Activated CD8-positive, alpha-beta T cell treated with anti-CD3 and anti-CD28 coated beads, Interleukin-2, amount 10 ng/mL, durations not matched to agents 7 days and 5 days (primary cell): ENCODE measurements at regions not wholly inside any gene's neighbourhood (a gene's known extent, or its start where the extent isn't known, plus 50 kb on each side); places are given as distances from the start of the nearest gene placed in this dataset.
"Not testable (repeated sequence)": the region's sequence is repeated elsewhere in the genome, so short reads cannot be mapped to it uniquely, and the experiment has no call there.

Source experiments
- ATAC-seq: fragments of 150-1000 bp; cut with Tn5 transposase; one replicate; pipeline ENCODE4 v1.10.0; 2021; ENCODE audit warnings: moderate library complexity
- CTCF ChIA-PET: fragments of 350-600 bp; sonication (Branson Sonifier 250); formaldehyde crosslinking; loops from one replicate; lab custom pipeline; 2021; ENCODE audit warnings: antibody characterized with exemption; lab: Charles Lee
- POLR2A ChIA-PET: fragments of 350-600 bp; sonication (Branson Sonifier 250); formaldehyde crosslinking; loops from one replicate; lab custom pipeline; 2021; ENCODE audit warnings: antibody characterized with exemption; lab: Charles Lee
- DNase-seq: peaks from one replicate; pipeline ENCODE4 v3.0.0-alpha.2; 2020
- H3K27ac Mint-ChIP-seq: one replicate; pipeline ENCODE4 v1.8.0; 2021; ENCODE audit warnings: mild to moderate bottlenecking, mixed read lengths
- H3K27me3 Mint-ChIP-seq: one replicate; pipeline ENCODE4 v1.8.0; 2021; ENCODE audit warnings: low read depth, mixed read lengths
- H3K36me3 Mint-ChIP-seq: one replicate; pipeline ENCODE4 v1.8.0; 2021; ENCODE audit warnings: low read depth, mixed read lengths
- H3K4me1 Mint-ChIP-seq: one replicate; pipeline ENCODE4 v1.8.0; 2021; ENCODE audit warnings: low read depth, mixed read lengths
- H3K4me3 Mint-ChIP-seq: one replicate; pipeline ENCODE4 v1.8.0; 2021; ENCODE audit warnings: mild to moderate bottlenecking, mixed read lengths
- H3K9me3 Mint-ChIP-seq: one replicate; pipeline ENCODE4 v1.8.0; 2022; ENCODE audit warnings: mixed read lengths; ENCODE audit not compliant: insufficient read depth

GRCh38 chr14:58985786-58986185, 202.7 kb upstream of the DAAM1 start:
- CTCF ChIA-PET, result no interaction called here
- Mint-ChIP-seq H3K4me1 (no peaks in the 10 kb centered on the region), H3K36me3 (no peaks in the 10 kb centered on the region), H3K27ac (no peak overlapping the region), H3K4me3 (no peak overlapping the region), H3K9me3 (no peaks in the 10 kb centered on the region), H3K27me3 (peaks cover 2% of the 10 kb centered on the region)
- POLR2A ChIA-PET, result no interaction called here
- no peak for ATAC-seq
- no peak for DNase-seq

- H3K27ac Mint-ChIP-seq, result no peak overlapping the region
- no peaks in the 10 kb centered on the region for H3K4me1 Mint-ChIP-seq
- H3K36me3 Mint-ChIP-seq, result no peaks in the 10 kb centered on the region
- POLR2A ChIA-PET, result no interaction called here
- CTCF ChIA-PET, result no interaction called here
- no peaks in the 10 kb centered on the region for H3K9me3 Mint-ChIP-seq
- no peak for DNase-seq
- no peak for ATAC-seq
- peaks cover 2% of the 10 kb centered on the region for H3K27me3 Mint-ChIP-seq
- H3K4me3 Mint-ChIP-seq, result no peak overlapping the region
Observed at GRCh38 chr14:58987591-58987990, 200.9 kb upstream of the DAAM1 start.

- no peak for ATAC-seq
- POLR2A ChIA-PET, result no interaction called here
- Mint-ChIP-seq H3K27me3 (peaks cover 4% of the 10 kb centered on the region), H3K4me3 (no peak overlapping the region), H3K36me3 (no peaks in the 10 kb centered on the region), H3K27ac (no peak overlapping the region), H3K4me1 (no peaks in the 10 kb centered on the region), H3K9me3 (no peaks in the 10 kb centered on the region)
- DNase-seq, result no peak
- CTCF ChIA-PET, result no interaction called here
Observed at GRCh38 chr14:58992935-58993334, 195.5 kb upstream of the DAAM1 start.

GRCh38 chr14:58994130-58994529, 194.3 kb upstream of the DAAM1 start:
- Mint-ChIP-seq H3K27ac (no peak overlapping the region), H3K36me3 (no peaks in the 10 kb centered on the region), H3K4me1 (no peaks in the 10 kb centered on the region), H3K4me3 (no peak overlapping the region), H3K27me3 (peaks cover 4% of the 10 kb centered on the region), H3K9me3 (no peaks in the 10 kb centered on the region)
- DNase-seq (no peak), ATAC-seq (no peak)
- CTCF ChIA-PET, result no interaction called here
- POLR2A ChIA-PET, result no interaction called here

GRCh38 chr14:59004012-59004411, 184.5 kb upstream of the DAAM1 start:
- Mint-ChIP-seq H3K4me1 (no peaks in the 10 kb centered on the region), H3K9me3 (no peaks in the 10 kb centered on the region), H3K27ac (no peak overlapping the region), H3K4me3 (no peak overlapping the region), H3K36me3 (no peaks in the 10 kb centered on the region), H3K27me3 (no peaks in the 10 kb centered on the region)
- CTCF ChIA-PET, result interaction anchor here (1.6 kb wide), 1 partner anchor 503 kb away, joined by 3 read pairs; no protein-coding TSS in a partner anchor
- POLR2A ChIA-PET, result no interaction called here
- DNase-seq (no peak), ATAC-seq (no peak)

GRCh38 chr14:59006179-59006578, 182.3 kb upstream of the DAAM1 start:
- H3K36me3 Mint-ChIP-seq, H3K4me3 Mint-ChIP-seq, CTCF ChIA-PET, H3K27ac Mint-ChIP-seq, H3K4me1 Mint-ChIP-seq, DNase-seq, H3K27me3 Mint-ChIP-seq, ATAC-seq, POLR2A ChIA-PET, H3K9me3 Mint-ChIP-seq: not testable (repeated sequence)

GRCh38 chr14:59009967-59010366, 178.5 kb upstream of the DAAM1 start:
- Mint-ChIP-seq H3K4me3 (no peak overlapping the region), H3K4me1 (no peaks in the 10 kb centered on the region), H3K27me3 (no peaks in the 10 kb centered on the region), H3K36me3 (no peaks in the 10 kb centered on the region), H3K27ac (no peak overlapping the region), H3K9me3 (no peaks in the 10 kb centered on the region)
- DNase-seq (no peak), ATAC-seq (no peak)
- POLR2A ChIA-PET, result no interaction called here
- CTCF ChIA-PET, result no interaction called here

- H3K4me3 Mint-ChIP-seq, result no peak overlapping the region
- CTCF ChIA-PET, result no interaction called here
- no peaks in the 10 kb centered on the region for H3K9me3 Mint-ChIP-seq
- ATAC-seq (no peak), DNase-seq (no peak)
- no peak overlapping the region for H3K27ac Mint-ChIP-seq
- H3K4me1 Mint-ChIP-seq, result no peaks in the 10 kb centered on the region
- POLR2A ChIA-PET, result no interaction called here
- H3K36me3 Mint-ChIP-seq, result no peaks in the 10 kb centered on the region
- peaks cover 2% of the 10 kb centered on the region for H3K27me3 Mint-ChIP-seq
Observed at GRCh38 chr14:59013672-59014298, 174.7 kb upstream of the DAAM1 start.

GRCh38 chr14:59015482-59015881, 173.0 kb upstream of the DAAM1 start:
- CTCF ChIA-PET, result no interaction called here
- Mint-ChIP-seq H3K9me3 (no peaks in the 10 kb centered on the region), H3K4me3 (no peak overlapping the region), H3K4me1 (no peaks in the 10 kb centered on the region), H3K36me3 (no peaks in the 10 kb centered on the region), H3K27me3 (peaks cover 2% of the 10 kb centered on the region), H3K27ac (no peak overlapping the region)
- ATAC-seq (no peak), DNase-seq (no peak)
- POLR2A ChIA-PET, result no interaction called here

- no peak for ATAC-seq
- H3K9me3 Mint-ChIP-seq, result no peaks in the 10 kb centered on the region
- POLR2A ChIA-PET, result no interaction called here
- no peaks in the 10 kb centered on the region for H3K36me3 Mint-ChIP-seq
- H3K4me1 Mint-ChIP-seq, result no peaks in the 10 kb centered on the region
- no peak for DNase-seq
- H3K4me3 Mint-ChIP-seq, result no peak overlapping the region
- no peak overlapping the region for H3K27ac Mint-ChIP-seq
- peaks cover 6% of the 10 kb centered on the region for H3K27me3 Mint-ChIP-seq
- CTCF ChIA-PET, result no interaction called here
Observed at GRCh38 chr14:59017285-59017965, 171.0 kb upstream of the DAAM1 start.

GRCh38 chr14:59018460-59018859, 170.0 kb upstream of the DAAM1 start:
- Mint-ChIP-seq H3K4me1 (no peaks in the 10 kb centered on the region), H3K36me3 (no peaks in the 10 kb centered on the region), H3K27ac (no peak overlapping the region), H3K9me3 (no peaks in the 10 kb centered on the region), H3K4me3 (no peak overlapping the region), H3K27me3 (peaks cover 6% of the 10 kb centered on the region)
- ChIA-PET POLR2A (no interaction called here), CTCF (no interaction called here)
- DNase-seq (no peak), ATAC-seq (no peak)

- ChIA-PET POLR2A (no interaction called here), CTCF (no interaction called here)
- no peaks in the 10 kb centered on the region for H3K9me3 Mint-ChIP-seq
- no peaks in the 10 kb centered on the region for H3K4me1 Mint-ChIP-seq
- DNase-seq (no peak), ATAC-seq (no peak)
- no peak overlapping the region for H3K27ac Mint-ChIP-seq
- H3K36me3 Mint-ChIP-seq, result no peaks in the 10 kb centered on the region
- H3K4me3 Mint-ChIP-seq, result no peak overlapping the region
- peaks cover 6% of the 10 kb centered on the region for H3K27me3 Mint-ChIP-seq
Observed at GRCh38 chr14:59018978-59019377, 169.5 kb upstream of the DAAM1 start.
